ENCODE measurements at regions not wholly inside any gene's neighbourhood (a gene's known extent, or its start where the extent isn't known, plus 50 kb on each side); places are given as distances from the start of the nearest gene placed in this dataset.

- DNase-seq: no peak
These were observed 334.8 kb downstream of the WDR11 start for GRCh38 chr10:121185816-121186455.

- DNase-seq: no peak
These were observed 336.2 kb downstream of the WDR11 start for GRCh38 chr10:121187391-121187790.

- DNase-seq: no peak
These were observed 336.8 kb downstream of the WDR11 start for GRCh38 chr10:121188005-121188404.

GRCh38 chr10:121189066-121189465 is 337.9 kb downstream of the WDR11 start:
- no peak for DNase-seq

GRCh38 chr10:121194696-121195523 is 343.7 kb downstream of the WDR11 start:
- no peak for DNase-seq

GRCh38 chr10:121195524-121195910 is 344.4 kb downstream of the WDR11 start:
- DNase-seq: no peak

- no peak for DNase-seq
These were observed 347.9 kb downstream of the WDR11 start for GRCh38 chr10:121199081-121199480.

GRCh38 chr10:121205625-121206024 is 354.5 kb downstream of the WDR11 start:
- DNase-seq: no peak

GRCh38 chr10:121211446-121211845 is 360.3 kb downstream of the WDR11 start:
- DNase-seq: no peak

- DNase-seq: no peak
These were observed 362.3 kb downstream of the WDR11 start for GRCh38 chr10:121213437-121213836.

- DNase-seq: no peak
These were observed 365.1 kb downstream of the WDR11 start for GRCh38 chr10:121216295-121216694.

- no peak for DNase-seq
These were observed 365.6 kb downstream of the WDR11 start for GRCh38 chr10:121216721-121217181.

GRCh38 chr10:121217331-121217730 is 366.2 kb downstream of the WDR11 start:
- no peak for DNase-seq

- DNase-seq: no peak
These were observed 369.9 kb downstream of the WDR11 start for GRCh38 chr10:121221072-121221471.

- DNase-seq: no peak
These were observed 370.8 kb downstream of the WDR11 start for GRCh38 chr10:121221991-121222390.

GRCh38 chr10:121222842-121223241 is 371.7 kb downstream of the WDR11 start:
- DNase-seq: no peak

- DNase-seq: no peak
These were observed 367.2 kb downstream of the FGFR2 start for GRCh38 chr10:121231079-121231478.

- DNase-seq: no peak
These were observed 365.8 kb downstream of the FGFR2 start for GRCh38 chr10:121232494-121232893.

GRCh38 chr10:121235692-121236091 is 362.6 kb downstream of the FGFR2 start:
- DNase-seq: no peak

GRCh38 chr10:121236621-121237020 is 361.6 kb downstream of the FGFR2 start:
- DNase-seq: no peak

- no peak for DNase-seq
These were observed 360.5 kb downstream of the FGFR2 start for GRCh38 chr10:121237718-121238117.

GRCh38 chr10:121240011-121240410 is 358.2 kb downstream of the FGFR2 start:
- no peak for DNase-seq

- DNase-seq: no peak
These were observed 357.7 kb downstream of the FGFR2 start for GRCh38 chr10:121240556-121240955.

- no peak for DNase-seq
These were observed 356.9 kb downstream of the FGFR2 start for GRCh38 chr10:121241337-121241736.
